Stimulated activated naive CD8-positive, alpha-beta T cell treated with anti-CD3 and anti-CD28 coated beads, Interleukin-15, Interleukin-2, amounts not matched to agents 100 U/mL and 50 U/mL, for 24 hours (primary cell): ENCODE measurements at regions not wholly inside any gene's neighbourhood (a gene's known extent, or its start where the extent isn't known, plus 50 kb on each side); places are given as distances from the start of the nearest gene placed in this dataset.

ENCODE experiments used
- ATAC-seq: fragments of 150-1000 bp; cut with Tn5 transposase; one replicate; pipeline ENCODE4 v1.10.0; 2021
- DNase-seq: peaks from one replicate; pipeline ENCODE4 v3.0.0; 2021

DNA sequence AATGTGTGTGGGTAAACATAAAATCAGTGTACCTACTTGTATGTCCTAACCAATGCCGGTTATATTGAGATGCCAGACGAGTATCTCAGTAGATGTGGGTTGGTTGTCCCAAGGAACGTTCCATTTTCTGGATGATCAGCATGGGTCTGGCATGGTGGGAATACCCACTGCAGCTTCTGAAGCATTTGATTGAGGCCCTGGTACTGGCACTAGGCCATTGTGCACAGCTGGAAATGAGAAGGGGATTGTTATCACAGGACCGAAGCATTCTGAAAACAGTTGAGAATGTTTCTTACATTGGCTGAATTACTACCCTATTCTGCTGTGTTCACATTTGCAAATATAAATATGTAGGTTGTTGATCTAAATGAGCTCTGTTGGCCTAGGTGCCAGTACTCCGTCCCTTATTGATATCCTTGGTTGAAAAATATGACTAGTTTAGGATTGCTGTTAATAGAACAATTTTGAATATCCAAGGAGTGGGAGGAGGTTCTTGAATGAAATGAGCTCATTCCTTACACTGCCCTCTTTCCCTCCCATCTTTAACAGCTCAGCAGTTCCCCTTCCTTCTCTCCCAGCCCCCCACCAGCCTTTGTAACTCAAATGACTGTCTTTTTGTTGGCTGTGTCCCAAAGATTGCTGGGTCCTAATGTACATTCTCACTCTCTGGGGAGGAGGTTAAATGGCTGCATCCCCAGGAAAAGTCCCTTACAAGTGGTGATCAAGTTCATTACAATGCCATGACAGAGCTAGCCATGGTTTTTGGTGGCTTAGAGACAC is 293.3 kb upstream of the TPM1 start:
- DNase-seq (no peak), ATAC-seq (no peak)

DNA sequence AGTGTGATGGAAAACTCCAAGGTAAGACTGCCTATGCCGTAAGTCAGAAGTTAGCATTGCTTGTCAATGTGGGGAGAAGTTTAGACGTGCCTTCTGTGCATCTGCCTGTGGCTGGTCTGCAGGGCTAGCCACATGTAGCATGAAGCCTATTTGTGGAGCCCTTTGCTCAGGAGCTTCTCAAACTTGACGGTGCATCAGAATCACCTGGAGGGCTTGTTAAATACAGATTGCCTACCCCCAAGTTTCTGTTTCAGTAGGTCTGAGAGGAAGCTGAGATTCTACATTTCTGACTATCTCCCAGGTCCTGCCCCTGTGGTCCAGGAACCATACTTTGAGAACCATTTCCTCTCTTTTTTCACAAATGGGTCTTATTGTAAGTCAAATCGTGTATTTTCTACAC is 292.1 kb upstream of the TPM1 start:
- ATAC-seq (no peak), DNase-seq (no peak)

DNA sequence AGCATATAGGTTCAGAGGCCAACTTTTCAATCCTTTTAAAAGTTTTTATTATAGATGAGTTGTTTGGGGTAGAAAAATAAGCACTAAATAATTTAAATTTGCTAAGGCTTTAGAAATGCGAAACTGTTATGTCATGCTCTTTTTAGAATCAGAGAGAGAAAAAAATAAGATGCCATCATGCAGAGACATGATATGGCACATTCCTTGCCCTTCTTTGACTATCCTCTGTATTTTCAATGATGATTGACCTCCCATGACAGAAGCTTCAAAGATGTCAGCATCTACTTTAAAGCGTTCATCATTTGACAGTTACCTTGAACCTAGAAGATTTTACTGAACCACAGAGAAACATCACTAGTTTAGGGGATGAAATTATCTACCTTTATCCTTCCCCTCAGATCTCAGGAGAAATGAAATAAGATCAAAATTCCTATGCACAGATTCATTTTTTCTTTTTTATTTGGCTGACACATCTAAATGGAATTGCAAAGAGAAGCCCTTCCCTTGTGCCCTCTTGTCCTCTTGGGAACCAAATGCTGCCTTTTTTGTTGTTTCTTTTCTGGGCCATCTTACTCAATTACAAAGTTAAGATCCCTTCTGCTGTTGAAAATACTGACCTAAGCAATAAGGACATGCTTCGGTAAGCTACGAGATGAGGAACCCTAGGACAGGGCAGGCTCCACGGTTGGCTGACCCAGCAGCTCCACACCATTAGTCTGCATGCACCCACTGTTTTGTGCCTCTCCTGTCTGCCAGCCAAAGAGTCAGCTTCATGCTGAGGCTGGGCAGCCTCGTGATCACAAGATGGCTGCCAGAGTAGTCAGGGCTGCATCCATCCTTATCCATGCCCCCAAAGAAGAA is 289.7 kb upstream of the TPM1 start:
- DNase-seq (no peak), ATAC-seq (no peak)

DNA sequence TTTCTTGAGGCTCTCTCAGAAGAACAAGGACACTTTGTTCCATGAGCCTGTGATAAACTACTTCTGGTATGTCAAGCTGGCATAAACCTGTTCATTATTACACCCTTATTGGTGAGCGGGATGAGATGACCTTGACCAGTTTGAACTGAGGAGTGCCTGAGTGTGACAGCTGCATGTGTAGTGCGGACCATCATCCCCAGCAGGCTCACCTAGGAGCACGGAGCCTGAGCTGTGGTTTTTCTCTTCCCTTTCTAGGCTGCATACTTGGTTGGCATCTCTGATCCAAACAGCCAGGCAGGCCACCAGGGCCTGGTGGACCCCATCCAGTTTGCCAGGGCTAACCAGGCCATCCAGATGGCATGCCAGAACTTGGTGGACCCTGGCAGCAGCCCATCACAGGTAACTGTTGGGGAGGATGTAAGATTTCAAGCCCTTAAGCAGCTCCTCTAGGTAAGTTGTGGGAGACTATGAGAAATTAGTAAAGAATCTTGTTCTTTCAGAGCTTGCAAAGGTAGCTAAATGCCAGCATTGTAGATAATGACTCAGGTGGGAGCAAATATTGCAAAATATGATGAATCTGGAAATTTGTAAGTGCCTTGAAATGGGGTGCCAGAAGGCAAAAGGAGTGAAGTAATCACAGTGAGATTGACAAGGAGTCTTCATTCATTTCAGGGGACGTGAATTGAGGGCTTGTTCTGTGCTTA is 288.9 kb upstream of the TPM1 start:
- no peak for ATAC-seq

DNA sequence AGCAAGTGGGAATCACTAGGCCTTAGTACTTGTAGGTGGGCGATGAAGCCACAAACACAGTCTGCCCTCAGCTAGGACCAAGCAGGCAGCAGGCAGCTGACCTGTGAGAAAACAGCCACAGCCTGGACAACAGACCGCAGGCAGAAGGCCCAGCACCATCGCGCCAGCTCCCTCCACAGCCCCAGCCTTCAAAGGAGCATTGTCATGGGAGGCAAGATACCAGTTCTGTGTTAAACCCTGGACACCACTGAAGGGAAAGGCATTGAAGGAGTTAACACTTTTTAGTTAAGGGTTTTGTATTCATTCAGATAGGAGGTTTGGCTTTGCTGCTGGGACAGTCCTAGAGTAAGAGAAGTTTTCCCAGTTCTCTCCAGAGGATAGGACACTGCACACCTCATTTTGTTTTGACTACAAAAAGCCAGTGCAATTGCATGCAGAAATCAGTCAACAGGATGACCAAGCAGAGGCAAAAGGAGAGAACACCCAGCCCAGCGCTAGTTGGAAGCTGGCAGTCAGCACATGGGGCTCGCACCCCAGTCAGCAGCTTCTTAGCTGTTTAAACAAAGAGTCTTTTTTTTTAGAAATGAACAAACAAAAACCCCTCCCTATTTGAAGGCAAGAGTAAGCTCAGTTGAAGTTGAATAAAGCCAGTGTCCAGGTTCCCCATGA is 286.1 kb upstream of the TPM1 start:
- no peak for ATAC-seq

More for the DNA sequence above, 288.9 kb upstream of the TPM1 start:
- no peak for DNase-seq

DNA sequence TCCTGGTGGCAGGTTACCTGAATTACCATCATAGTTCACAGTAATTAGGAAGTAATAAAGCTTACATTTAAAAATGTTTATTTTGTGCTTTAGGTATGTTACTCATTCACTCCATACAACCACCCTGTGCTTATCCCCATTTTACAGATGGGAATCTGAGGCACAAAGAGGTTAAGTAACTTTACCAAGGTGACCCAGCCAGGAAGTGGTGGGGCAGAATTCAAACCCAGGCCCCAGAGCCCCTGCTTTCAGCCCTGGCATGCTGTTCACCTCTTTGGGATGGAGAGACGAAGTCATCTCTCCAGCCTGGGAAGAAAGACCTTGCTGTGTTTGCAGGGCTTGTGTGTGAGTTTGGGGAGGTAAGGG is 285.6 kb upstream of the TPM1 start:
- no peak for ATAC-seq
- DNase-seq = no peak

More for the DNA sequence above, 286.1 kb upstream of the TPM1 start:
- DNase-seq = no peak

DNA sequence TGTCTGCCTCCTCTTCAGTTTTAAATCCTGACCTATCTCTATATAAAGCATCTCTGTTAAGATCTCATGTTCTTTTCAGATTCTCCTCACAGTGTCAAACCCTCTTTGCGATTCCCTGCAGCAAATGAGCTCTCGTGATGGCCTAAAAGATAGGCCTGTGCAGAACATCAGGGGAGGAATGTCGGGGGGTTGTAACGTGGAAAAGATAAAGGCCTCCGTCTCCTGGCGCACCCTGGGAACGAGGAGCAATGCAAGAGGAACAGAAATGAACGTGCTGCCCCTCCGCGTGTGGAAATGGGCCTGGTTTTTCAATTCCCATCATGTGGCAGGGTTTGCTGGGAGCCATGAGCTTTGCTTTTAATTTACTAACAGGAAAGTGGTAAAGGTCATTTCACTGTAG is 285.0 kb upstream of the TPM1 start:
- DNase-seq = no peak
- no peak for ATAC-seq

DNA sequence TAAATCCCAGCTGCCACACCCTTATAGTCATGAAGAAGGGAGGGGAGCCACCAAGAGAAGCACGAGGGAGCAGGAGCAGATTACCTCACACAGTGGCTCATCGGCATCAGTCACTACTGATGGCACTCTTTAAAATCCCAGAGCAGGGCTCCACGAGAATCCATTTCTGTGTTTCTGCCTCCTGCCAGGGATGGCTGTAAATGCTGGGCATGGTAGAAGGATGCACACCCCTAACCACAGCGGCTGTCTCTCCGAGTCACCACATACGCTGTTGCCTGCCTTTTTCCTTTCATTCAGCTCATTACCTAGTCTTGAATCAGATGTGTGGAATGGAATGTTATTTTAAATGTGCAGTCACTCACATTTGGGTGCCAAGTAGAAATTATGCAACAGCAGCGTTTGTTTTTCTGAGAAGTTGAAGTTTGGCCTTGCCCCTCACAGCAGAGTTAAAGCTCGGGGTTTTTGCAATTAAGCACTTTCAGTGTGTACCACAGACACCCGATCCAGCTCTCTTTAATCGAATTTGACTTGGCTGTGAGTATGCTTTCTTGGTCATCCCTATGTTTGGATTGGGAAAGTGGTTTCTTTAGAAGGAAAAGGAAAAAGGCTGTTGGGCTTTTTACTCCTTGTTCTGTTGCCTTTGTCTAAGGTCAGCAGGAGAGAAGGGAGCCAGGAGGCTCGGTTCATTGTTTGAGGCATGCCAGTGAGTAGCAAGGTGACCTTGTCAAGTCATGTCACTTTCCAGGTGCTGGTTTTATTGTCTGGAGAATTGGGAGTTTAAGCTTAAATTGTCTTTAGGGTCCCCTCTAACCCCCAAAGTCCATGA is 284.2 kb upstream of the TPM1 start:
- DNase-seq (no peak), ATAC-seq (no peak)

DNA sequence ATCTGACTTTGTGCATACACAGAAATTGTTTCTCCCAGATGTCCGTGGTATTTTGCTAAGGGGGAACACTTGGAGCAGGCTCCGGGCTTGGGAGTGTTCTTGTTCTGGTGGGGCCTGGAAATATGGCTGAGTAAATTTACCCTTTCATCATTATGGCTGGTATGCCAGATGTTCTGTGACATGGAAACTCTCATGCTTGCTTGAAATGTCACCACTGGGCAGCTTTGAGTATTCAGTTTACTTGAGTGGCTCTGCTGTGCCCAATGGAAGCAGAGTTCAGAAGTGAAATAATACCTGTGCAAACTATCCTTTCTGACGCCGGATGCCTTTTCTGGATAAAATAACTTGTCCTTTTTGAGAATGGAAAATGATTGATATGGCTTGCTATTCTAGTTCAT is 283.6 kb upstream of the TPM1 start:
- no peak for DNase-seq
- no peak for ATAC-seq

DNA sequence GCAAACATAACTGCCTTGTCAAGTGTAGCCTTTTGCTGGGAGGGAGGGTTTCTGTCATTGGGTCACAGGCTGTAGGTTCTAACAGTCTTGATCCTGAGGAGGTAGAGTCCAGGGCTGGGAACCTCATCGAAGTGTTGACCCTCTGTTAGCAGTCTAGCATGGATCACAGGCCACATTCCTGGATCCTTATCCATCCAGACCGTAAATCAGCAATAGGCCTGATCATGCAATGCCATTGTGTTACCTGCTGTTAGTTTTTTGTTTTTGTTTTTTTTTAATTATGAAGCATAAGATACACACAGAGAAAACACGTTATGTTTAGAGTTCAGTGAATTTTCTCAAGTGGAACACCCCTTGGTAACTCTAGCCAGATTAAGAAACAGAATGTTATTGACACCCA is 282.0 kb upstream of the TPM1 start:
- DNase-seq (no peak), ATAC-seq (no peak)

DNA sequence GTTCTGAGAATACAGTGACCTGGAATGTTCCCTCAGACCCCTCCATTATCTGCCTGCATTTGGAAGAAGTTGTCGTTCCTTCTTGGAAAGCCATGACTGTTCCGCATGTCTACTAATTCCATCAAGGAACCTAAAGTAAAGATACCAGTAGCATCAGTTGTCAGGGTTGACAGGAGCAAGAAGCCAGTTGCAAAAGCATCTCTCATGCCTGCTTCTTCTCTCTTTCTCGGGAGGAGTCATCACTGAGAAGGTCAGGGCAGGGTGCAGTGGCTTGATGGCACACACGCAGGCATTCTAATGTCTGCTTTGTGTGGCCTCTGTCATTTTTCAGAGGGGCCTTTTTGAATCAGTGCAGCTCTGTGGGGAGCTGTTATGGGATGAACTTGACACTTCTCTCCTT is 276.6 kb upstream of the TPM1 start:
- ATAC-seq = no peak
- DNase-seq = no peak

DNA sequence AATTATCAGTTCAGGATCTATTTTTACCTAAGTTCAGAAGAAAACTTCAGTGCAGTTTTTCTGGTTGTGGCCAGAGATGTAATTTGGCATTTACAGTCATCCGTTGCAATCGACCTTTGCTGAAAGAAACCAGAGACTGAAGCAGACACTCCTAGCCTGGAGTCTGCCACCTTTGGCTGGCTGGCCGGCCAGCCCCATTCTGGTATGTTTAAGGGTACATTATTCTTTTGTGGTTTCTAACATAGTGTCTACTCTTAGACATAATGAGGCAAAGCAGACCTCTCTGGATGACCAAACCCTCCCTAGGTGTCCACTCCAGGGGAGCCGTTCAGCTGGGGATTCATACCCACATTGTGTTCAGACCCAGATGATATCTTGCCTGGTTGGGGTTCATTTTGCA is 275.9 kb upstream of the TPM1 start:
- DNase-seq (no peak), ATAC-seq (no peak)

DNA sequence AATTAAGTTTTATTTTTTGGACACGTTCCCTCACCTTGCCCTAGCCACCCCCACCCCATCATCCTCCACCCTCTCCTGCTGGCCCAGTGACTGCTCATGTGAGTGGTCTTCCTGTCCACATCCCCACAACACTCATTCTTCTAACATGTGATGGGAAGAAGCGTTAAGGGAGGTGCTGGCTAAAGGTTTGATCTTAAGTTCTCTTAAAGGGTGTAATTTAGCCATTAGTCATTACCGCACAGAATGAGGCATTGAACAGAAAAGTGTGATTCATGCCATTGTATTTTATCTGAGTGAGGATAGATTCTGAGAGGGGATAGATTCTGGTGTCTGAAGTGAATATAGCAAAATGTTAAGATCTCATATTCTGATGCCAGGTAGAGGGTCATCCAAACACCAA is 272.9 kb upstream of the TPM1 start:
- DNase-seq = no peak

DNA sequence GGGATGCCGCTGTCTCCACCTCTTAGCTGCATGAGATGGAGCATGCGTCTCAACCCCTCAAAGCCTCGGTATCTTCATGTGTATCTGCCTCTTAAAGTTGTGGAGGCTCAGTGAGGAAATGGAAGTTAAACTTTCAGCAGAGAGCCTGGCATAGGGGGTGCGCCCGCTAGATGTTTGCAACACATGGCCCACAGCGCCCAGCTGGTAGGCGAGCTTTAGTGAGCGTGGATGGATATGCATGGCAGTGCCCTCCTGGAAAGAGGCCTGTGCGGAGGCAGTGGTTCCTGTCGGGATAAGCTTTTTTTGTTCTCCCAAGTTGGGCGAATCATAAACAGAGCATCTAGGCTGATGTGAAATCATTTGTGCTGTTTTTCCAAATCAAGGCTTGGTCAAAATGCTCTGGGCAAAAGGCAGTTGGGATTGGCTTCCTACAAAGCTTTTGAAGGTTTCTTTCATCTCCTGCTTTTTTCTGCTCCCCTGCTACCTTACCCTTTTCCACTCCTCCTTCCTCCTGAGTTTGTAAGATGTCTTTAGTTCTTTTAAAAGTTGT is 272.4 kb upstream of the TPM1 start:
- ATAC-seq = no peak

More for the DNA sequence above, 272.9 kb upstream of the TPM1 start:
- ATAC-seq = no peak

DNA sequence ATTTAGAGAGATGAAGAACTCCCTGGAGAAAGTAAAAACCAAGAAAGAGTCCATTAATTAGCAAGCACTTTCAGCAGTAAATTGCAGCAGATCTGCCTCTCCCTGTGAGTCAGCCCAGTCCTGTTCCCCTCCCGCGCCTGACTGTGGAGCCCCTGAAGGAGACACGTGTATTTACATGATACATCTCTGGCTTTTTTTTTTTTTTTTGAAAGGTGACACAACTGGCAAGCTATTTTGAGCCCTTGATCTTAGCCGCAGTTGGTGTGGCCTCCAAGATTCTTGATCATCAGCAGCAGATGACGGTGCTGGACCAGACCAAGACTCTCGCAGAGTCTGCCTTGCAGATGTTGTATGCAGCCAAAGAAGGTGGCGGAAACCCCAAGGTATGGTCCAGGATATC is 271.8 kb upstream of the TPM1 start:
- no peak for ATAC-seq

More for the DNA sequence above, 272.4 kb upstream of the TPM1 start:
- no peak for DNase-seq

DNA sequence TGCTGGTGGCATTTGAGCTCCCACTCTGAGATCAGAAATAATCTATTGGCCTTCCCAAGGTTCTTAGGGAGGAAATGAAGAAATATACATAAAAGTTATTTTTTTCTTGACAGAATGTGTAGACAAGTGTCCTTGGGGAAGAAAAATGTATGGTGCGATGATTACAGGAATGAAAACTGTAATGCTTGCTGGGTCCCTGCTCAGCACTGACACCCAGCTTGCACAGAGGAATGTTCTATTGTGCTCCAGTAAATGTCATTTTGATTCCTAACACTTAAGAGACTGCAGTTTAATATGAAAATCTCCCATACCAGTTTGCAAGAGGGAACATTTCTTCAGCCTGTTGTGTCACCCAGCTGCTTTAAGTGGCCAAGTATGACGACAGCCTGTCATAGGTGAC is 271.3 kb upstream of the TPM1 start:
- DNase-seq (no peak), ATAC-seq (no peak)

More for the DNA sequence above, 271.8 kb upstream of the TPM1 start:
- DNase-seq = no peak

DNA sequence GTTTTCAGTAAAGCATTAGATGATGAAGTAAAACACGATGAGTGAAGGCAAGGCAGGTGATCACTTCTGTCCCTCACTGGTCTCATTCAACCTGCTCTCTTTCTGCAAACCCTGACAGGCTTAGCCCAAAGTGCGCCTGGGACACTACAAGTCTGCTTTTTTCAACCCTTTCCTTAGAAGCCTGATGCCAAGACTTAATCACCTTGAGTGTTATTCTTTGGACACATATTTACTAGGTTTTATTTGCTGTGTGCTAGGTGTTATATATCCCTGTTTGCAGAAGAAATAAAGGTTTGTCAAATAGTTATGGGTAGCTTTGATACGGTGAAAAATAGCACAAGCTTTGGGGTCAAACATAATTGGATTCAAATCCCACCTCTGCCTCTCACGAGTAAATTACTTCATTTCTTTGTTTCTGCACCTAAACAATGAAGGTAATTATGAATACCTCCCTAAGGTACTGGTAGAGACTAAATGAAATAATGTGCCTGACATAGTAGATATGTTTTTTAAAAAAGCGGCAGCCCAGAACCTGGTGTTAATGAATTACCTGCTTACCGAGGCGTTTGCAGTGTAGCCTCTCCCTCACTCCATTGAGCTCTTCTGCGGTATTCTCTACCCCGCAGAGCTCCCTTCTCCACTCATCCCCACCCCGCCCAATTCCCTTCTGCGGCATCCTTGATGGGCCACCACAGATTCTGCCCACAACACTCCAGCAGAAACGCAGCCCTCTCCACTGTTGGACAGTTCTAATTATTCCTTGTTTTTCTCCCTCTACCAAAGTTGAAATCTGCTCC is 269.0 kb upstream of the TPM1 start:
- ATAC-seq = no peak
- no peak for DNase-seq

DNA sequence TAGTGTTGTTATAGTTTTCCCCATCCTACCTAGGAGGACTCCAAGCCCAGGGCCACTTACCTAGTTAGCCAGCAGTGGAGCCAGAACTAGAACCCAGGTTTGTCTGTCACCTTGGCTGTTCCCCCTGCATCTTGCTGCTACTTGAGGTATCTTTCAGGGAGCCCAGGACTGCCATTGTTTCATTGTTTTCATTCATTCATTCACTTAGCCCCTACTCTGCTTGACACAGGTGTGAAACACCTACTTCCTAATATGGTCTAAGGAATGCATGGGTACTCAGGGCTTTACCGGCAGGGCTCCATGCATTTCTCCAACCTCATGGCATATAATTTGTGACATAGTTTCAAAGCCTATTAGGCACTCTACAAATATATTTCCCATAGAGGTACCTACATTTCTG is 266.6 kb upstream of the TPM1 start:
- ATAC-seq (no peak), DNase-seq (no peak)

DNA sequence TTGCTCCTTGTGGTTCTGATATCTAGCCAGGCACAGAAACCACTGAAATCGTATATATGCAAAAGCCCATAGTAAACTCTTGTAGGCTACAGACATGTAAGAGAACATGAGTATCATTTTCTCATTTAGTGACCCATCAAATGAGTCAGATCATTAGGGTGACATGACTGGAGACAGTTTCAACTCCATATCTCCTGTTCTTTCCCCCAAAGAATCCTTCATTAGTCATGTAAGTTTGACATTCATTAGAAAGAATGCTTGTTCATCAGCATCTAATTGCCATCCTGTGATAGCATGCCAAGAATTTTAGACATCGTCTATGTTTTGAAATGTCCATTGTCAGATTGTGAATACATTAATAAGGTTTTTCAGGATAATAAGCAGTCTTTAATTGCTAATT is 264.9 kb upstream of the TPM1 start:
- ATAC-seq = no peak
- no peak for DNase-seq

DNA sequence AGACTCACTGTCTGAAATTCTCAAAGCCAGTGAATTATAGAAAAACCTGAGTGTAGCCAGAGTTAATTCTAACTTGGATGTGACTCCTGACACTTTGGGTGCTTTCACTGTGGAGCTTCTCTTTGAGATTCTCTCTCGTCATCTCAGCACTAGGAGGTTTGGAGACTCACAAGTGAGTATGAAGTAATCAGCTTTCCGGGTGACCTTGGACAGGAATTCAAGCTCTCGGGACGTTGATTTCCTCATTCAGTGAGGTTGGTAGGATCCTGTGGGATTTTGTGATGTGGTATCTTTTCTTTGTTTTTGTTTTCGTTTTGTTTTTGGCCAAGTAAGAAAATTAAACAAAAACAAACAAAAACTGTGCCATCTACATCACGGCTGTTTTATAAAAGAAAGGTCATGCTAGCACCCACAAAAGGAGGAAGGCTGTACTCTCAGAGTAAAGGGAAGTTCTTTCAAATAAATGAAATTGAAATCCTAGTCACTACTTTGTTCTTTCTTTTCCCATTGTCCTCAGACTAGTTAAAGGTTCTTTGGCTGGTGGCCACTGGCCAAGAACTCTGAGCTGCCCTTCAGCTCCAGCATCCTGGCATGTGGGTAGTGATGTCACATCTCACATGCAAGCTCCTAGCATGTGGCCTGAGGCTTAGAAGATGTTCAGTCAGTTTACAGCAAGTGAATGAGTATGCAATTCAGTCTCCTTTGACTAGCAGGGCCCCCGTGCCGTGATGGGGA is 263.3 kb upstream of the TPM1 start:
- no peak for ATAC-seq
- DNase-seq = no peak
